CD4-positive, alpha-beta T cell (primary cell): ENCODE measurements at regions not wholly inside any gene's neighbourhood (a gene's known extent, or its start where the extent isn't known, plus 50 kb on each side); places are given as distances from the start of the nearest gene placed in this dataset.

Experiments
- ATAC-seq: fragments of 200-7000 bp; cut with Tn5 transposase; one replicate; pipeline ENCODE4 v1.10.0; 2022; ENCODE audit warnings: mild to moderate bottlenecking; ENCODE audit not compliant: poor library complexity
- CTCF ChIA-PET: fragments of 350-600 bp; sonication (Branson Sonifier 250); formaldehyde crosslinking; loops from one replicate; lab custom pipeline; 2021; ENCODE audit warnings: antibody characterized with exemption, inconsistent platforms; lab: Charles Lee
- POLR2A ChIA-PET: fragments of 350-600 bp; sonication (Branson Sonifier 250); formaldehyde crosslinking; loops from one replicate; lab custom pipeline; 2021; ENCODE audit warnings: antibody characterized with exemption, inconsistent platforms; lab: Charles Lee
- DNase-seq, 14 experiments: peaks; one replicate each; pipeline ENCODE4 v3.0.0-alpha.2; 2013 to 2020; ENCODE audit warnings: mixed read lengths in 2 of 14
- H3K27ac ChIP-seq, 2 donors: one replicate each; pipeline versions ENCODE4 v1.5.1 to v1.7.0; 2013; ENCODE audit warnings: low read length in 2 of 2, low read depth in 1 of 2, mild to moderate bottlenecking in 1 of 2
- H3K27me3 ChIP-seq, 2 experiments: 1 replicate in 1 of 2; 2 replicates in 1 of 2; pipeline versions ENCODE4 v1.6.1 to v1.7.0; 2013; ENCODE audit warnings: low read length in 2 of 2, control low read depth in 1 of 2, mild to moderate bottlenecking in 1 of 2, moderate library complexity in 1 of 2; ENCODE audit not compliant: insufficient read depth in 2 of 2, control insufficient read depth in 1 of 2
- H3K36me3 ChIP-seq: one replicate; pipeline ENCODE4 v1.6.1; 2013; ENCODE audit warnings: low read length, control low read depth; ENCODE audit not compliant: insufficient read depth
- H3K4me1 ChIP-seq: one replicate; pipeline ENCODE4 v1.6.1; 2013; ENCODE audit warnings: low read length, control low read depth; ENCODE audit not compliant: insufficient read depth
- H3K4me3 ChIP-seq: one replicate; pipeline ENCODE4 v1.5.1; 2013; ENCODE audit warnings: mild to moderate bottlenecking, low read length, moderate library complexity
- H3K9me3 ChIP-seq, 2 experiments: 1 replicate in 1 of 2; 2 replicates in 1 of 2; pipeline versions ENCODE4 v1.6.1 to v1.7.0; 2013; ENCODE audit warnings: low read length in 2 of 2, mild to moderate bottlenecking in 2 of 2, control low read depth in 1 of 2, moderate library complexity in 1 of 2; ENCODE audit not compliant: control insufficient read depth in 1 of 2, insufficient read depth in 1 of 2
- H3K27ac Mint-ChIP-seq: one replicate; pipeline ENCODE4 v1.8.0; 2020; ENCODE audit warnings: mixed read lengths
- H3K27me3 Mint-ChIP-seq: one replicate; pipeline ENCODE4 v1.8.0; 2021; ENCODE audit warnings: mixed read lengths
- H3K36me3 Mint-ChIP-seq: one replicate; pipeline ENCODE4 v1.8.0; 2021; ENCODE audit warnings: low read depth, mixed read lengths
- H3K4me1 Mint-ChIP-seq: one replicate; pipeline ENCODE4 v1.8.0; 2021; ENCODE audit warnings: low read depth, mixed read lengths
- H3K4me3 Mint-ChIP-seq: one replicate; pipeline ENCODE4 v1.8.0; 2020; ENCODE audit warnings: mild to moderate bottlenecking, mixed read lengths
- H3K9me3 Mint-ChIP-seq: one replicate; pipeline ENCODE4 v1.8.0; 2020; ENCODE audit warnings: mixed read lengths
- intact Hi-C, 2 experiments: fragments of 100-400 bp; cut with DNase I in 1 of 2; cut with micrococcal nuclease in 1 of 2; formaldehyde crosslinking; loops; one replicate each; pipeline versions ENCODE4 v1.15.1 to v1.9.0; 2023 to 2025; cut with DNase I, micrococcal nuclease
- TF ChIP-seq, protein P1 (sequence below): fragments of 200-600 bp; IDR thresholded peaks from one replicate; pipeline ENCODE4 v1.8.0; 2022; ENCODE audit warnings: antibody characterized with exemption, mild to moderate bottlenecking

DNA sequence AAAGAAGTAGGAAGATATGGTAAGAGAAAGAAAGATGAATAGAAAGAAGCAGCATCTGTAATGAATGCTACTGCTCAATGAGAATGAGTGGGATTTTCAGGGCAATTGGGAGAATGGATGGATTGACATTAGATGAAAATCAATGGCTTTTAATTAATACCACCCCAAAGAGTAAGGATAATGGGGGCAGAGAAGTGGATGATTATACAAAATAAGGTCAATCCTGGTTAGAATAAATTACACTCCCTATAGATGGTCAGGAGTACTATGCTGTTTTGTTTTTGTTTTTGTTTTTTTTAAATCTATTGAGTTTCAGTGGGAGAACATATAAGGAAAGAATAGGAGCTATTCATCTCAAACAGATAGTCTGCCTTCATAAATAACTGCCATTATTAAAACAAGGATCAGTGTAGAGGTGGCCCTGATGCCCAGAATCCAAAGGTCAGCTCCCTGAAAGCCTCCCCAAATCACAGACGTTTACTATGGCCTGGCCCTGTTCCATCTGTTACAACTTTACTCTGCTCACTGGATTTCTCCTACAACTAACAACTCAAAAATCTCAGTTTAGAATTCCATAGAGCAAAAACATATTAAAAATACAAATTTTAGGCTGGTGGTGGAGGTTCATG is 535.4 kb upstream of the NRSN1 start:
- H3K27ac ChIP-seq, result no peak overlapping the region
- no peak overlapping the region for H3K27ac Mint-ChIP-seq
- no peaks in the 10 kb centered on the region for H3K27me3 ChIP-seq
- DNase-seq, result no peak
- H3K27me3 Mint-ChIP-seq, result no peaks in the 10 kb centered on the region
- no peaks in the 10 kb centered on the region for H3K9me3 ChIP-seq
- ChIA-PET CTCF (no interaction called here), POLR2A (no interaction called here)
- H3K4me3 ChIP-seq, result no peak overlapping the region
- no peak for ATAC-seq
- intact Hi-C loops, result no loop called here
- H3K4me3 Mint-ChIP-seq, result no peak overlapping the region
- H3K9me3 Mint-ChIP-seq, result peaks cover 3% of the 10 kb centered on the region
- no peaks in the 10 kb centered on the region for H3K4me1 Mint-ChIP-seq
- TF ChIP-seq, protein P1, sequence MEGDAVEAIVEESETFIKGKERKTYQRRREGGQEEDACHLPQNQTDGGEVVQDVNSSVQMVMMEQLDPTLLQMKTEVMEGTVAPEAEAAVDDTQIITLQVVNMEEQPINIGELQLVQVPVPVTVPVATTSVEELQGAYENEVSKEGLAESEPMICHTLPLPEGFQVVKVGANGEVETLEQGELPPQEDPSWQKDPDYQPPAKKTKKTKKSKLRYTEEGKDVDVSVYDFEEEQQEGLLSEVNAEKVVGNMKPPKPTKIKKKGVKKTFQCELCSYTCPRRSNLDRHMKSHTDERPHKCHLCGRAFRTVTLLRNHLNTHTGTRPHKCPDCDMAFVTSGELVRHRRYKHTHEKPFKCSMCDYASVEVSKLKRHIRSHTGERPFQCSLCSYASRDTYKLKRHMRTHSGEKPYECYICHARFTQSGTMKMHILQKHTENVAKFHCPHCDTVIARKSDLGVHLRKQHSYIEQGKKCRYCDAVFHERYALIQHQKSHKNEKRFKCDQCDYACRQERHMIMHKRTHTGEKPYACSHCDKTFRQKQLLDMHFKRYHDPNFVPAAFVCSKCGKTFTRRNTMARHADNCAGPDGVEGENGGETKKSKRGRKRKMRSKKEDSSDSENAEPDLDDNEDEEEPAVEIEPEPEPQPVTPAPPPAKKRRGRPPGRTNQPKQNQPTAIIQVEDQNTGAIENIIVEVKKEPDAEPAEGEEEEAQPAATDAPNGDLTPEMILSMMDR, result no peak
- H3K36me3 Mint-ChIP-seq, result no peaks in the 10 kb centered on the region
- no peaks in the 10 kb centered on the region for H3K4me1 ChIP-seq
- no peaks in the 10 kb centered on the region for H3K36me3 ChIP-seq

DNA sequence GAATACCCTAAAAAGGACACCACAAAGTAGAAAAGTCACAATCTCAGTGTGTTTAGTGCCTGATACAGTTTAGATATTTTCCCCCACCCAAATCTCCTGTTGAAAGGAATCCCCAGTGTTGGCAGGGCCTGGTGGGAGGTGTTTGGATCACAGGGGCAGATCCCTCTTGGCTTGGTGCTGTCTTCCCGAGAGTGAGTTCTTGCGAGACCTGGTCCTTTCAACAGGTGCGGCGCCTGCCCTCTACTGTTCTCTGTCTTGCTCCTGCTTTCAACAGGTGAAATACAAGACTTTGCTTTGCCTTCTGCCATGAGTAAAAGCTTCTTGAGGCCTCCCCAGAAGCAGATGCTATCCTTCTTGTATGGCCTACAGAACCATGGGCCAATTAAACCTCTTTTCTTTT is 534.3 kb upstream of the NRSN1 start:
- no peaks in the 10 kb centered on the region for H3K9me3 ChIP-seq
- Mint-ChIP-seq H3K9me3 (peaks cover 3% of the 10 kb centered on the region), H3K4me3 (no peak overlapping the region), H3K4me1 (no peaks in the 10 kb centered on the region), H3K27me3 (no peaks in the 10 kb centered on the region), H3K27ac (no peak overlapping the region), H3K36me3 (no peaks in the 10 kb centered on the region)
- no peak overlapping the region for H3K27ac ChIP-seq
- H3K4me3 ChIP-seq, result no peak overlapping the region
- DNase-seq (no peak), ATAC-seq (no peak)
- intact Hi-C loops, result no loop called here
- H3K27me3 ChIP-seq, result no peaks in the 10 kb centered on the region
- POLR2A ChIA-PET, result no interaction called here
- TF ChIP-seq, protein P1, result no peak
- CTCF ChIA-PET, result no interaction called here
- H3K4me1 ChIP-seq, result no peaks in the 10 kb centered on the region
- H3K36me3 ChIP-seq, result no peaks in the 10 kb centered on the region

DNA sequence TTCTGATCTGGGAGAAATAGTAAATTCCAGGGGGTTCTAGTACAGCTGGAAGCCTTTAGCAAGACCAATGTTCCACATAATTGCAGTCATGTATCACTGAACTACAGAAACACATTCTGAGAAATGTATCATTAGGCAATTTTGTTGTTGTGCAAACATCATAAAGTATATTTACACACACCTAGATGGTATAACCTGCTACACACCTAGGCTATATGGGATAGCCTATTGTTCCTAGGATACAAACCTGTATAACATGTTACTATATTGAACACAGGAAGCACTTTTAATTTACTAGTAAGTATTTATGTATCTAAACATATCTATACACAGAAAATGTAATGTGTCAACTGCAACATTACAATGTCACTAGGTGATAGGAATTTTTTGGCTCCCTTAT is 525.9 kb upstream of the NRSN1 start:
- H3K27me3 ChIP-seq, result no peaks in the 10 kb centered on the region
- DNase-seq (no peak), ATAC-seq (no peak)
- no peak overlapping the region for H3K4me3 ChIP-seq
- H3K9me3 ChIP-seq, result no peaks in the 10 kb centered on the region
- Mint-ChIP-seq H3K27ac (no peak overlapping the region), H3K4me1 (no peaks in the 10 kb centered on the region), H3K9me3 (peaks cover 9% of the 10 kb centered on the region), H3K4me3 (no peak overlapping the region), H3K27me3 (no peaks in the 10 kb centered on the region), H3K36me3 (no peaks in the 10 kb centered on the region)
- no peaks in the 10 kb centered on the region for H3K36me3 ChIP-seq
- no peak overlapping the region for H3K27ac ChIP-seq
- ChIA-PET CTCF (no interaction called here), POLR2A (no interaction called here)
- intact Hi-C loops, result no loop called here
- TF ChIP-seq, protein P1, result no peak
- no peaks in the 10 kb centered on the region for H3K4me1 ChIP-seq
